ENCODE measurements at regions not wholly inside any gene's neighbourhood (a gene's known extent, or its start where the extent isn't known, plus 50 kb on each side); places are given as distances from the start of the nearest gene placed in this dataset.

- intact Hi-C loops (cut with micrococcal nuclease), result loop anchor here (5.0 kb wide), 1 partner anchor 1427 kb away; no protein-coding TSS in a partner anchor
- ChIA-PET CTCF (no interaction called here), POLR2A (no interaction called here), RAD21 (ENCODE audit: low non-redundant PET in 1 of 2, low total read pairs in 2 of 2, uncharacterized antibody in 2 of 2, unreplicated experiment in 2 of 2) (no interaction called here)
- no TSS peak for BruUV-seq (replicated peaks)
- no peak overlapping the region for H2AFZ ChIP-seq (ENCODE audit: low read depth, low read length, poor library complexity, severe bottlenecking)
- TF ChIP-seq EZH2phosphoT487 (IDR thresholded peaks at IDR 0.05; ENCODE audit: borderline replicate concordance) (no peak), POLR2A (IDR thresholded peaks at IDR 0.05; ENCODE audit: borderline replicate concordance, extremely low read depth, insufficient read depth, insufficient read length) (no peak), SP1 (IDR thresholded peaks at IDR 0.05; ENCODE audit: low read depth) (no peak), CTCF (IDR thresholded peaks at IDR 0.05 in 2 of 3, conservative IDR thresholded peaks at IDR 0.05 in 1 of 3; ENCODE audit: borderline replicate concordance in 1 of 3, insufficient read depth in 1 of 3, low read depth in 2 of 3, low read length in 2 of 3) (no peak), CBX3 (IDR thresholded peaks at IDR 0.05; ENCODE audit: low read depth) (no peak), POLR2AphosphoS5 (IDR thresholded peaks at IDR 0.05; ENCODE audit: low read depth, low read length) (no peak), ATF3 (IDR thresholded peaks at IDR 0.05) (no peak), ELF1 (IDR thresholded peaks at IDR 0.05; ENCODE audit: borderline replicate concordance, low read depth) (no peak), EGR1 (IDR thresholded peaks at IDR 0.05; ENCODE audit: low read depth) (no peak)
- H3K4me3 ChIP-seq (replicated peaks in 1 of 2; ENCODE audit: low read depth in 1 of 2, low read length in 2 of 2), result no peak overlapping the region
- H3K79me2 ChIP-seq (ENCODE audit: insufficient read depth, low read length), result no peaks in the 10 kb centered on the region
- no peak overlapping the region for H3K9ac ChIP-seq (ENCODE audit: low read length)
- no peak for ATAC-seq
- H3K27me3 ChIP-seq (ENCODE audit: insufficient read depth, low read length), result no peaks in the 10 kb centered on the region
- no peak overlapping the region for H3K27ac ChIP-seq (ENCODE audit: low read depth, low read length)
- H3K9me2 ChIP-seq (ENCODE audit: insufficient read depth), result no peaks in the 10 kb centered on the region
- no peaks in the 10 kb centered on the region for H4K20me1 ChIP-seq (ENCODE audit: insufficient read depth)
- no peaks in the 10 kb centered on the region for H3K36me3 ChIP-seq (ENCODE audit: control insufficient read depth in 1 of 2, insufficient read depth in 2 of 2, low read length in 2 of 2)
- DNase-seq (ENCODE audit: low read depth, low spot score), result no peak
- H3K9me3 ChIP-seq (ENCODE audit: control insufficient read depth in 1 of 2, insufficient read depth in 1 of 2, low read depth in 1 of 2, low read length in 2 of 2), result no peaks in the 10 kb centered on the region
- no peak overlapping the region for H3K4me2 ChIP-seq (ENCODE audit: low read length)
- no peaks in the 10 kb centered on the region for H3K4me1 ChIP-seq (ENCODE audit: control insufficient read depth in 1 of 2, insufficient read depth in 2 of 2, low read length in 2 of 2)
Observed at GRCh38 chr3:161555320-161555719, 58.7 kb downstream of the OTOL1 start.

GRCh38 chr3:161556533-161556932 is 59.9 kb downstream of the OTOL1 start:
- ChIA-PET RAD21 (ENCODE audit: low non-redundant PET in 1 of 2, low total read pairs in 2 of 2, uncharacterized antibody in 2 of 2, unreplicated experiment in 2 of 2) (no interaction called here), CTCF (no interaction called here), POLR2A (no interaction called here)
- DNase-seq (ENCODE audit: low read depth, low spot score) (no peak), ATAC-seq (no peak)
- no peak overlapping the region for H3K9ac ChIP-seq (ENCODE audit: low read length)
- no TSS peak for BruUV-seq (replicated peaks)
- H3K27ac ChIP-seq (ENCODE audit: low read depth, low read length), result no peak overlapping the region
- H3K36me3 ChIP-seq (ENCODE audit: control insufficient read depth in 1 of 2, insufficient read depth in 2 of 2, low read length in 2 of 2), result no peaks in the 10 kb centered on the region
- H4K20me1 ChIP-seq (ENCODE audit: insufficient read depth), result no peaks in the 10 kb centered on the region
- H3K4me3 ChIP-seq (replicated peaks in 1 of 2; ENCODE audit: low read depth in 1 of 2, low read length in 2 of 2), result no peak overlapping the region
- no peak overlapping the region for H3K4me2 ChIP-seq (ENCODE audit: low read length)
- H3K9me2 ChIP-seq (ENCODE audit: insufficient read depth), result no peaks in the 10 kb centered on the region
- no peaks in the 10 kb centered on the region for H3K4me1 ChIP-seq (ENCODE audit: control insufficient read depth in 1 of 2, insufficient read depth in 2 of 2, low read length in 2 of 2)
- no peak overlapping the region for H2AFZ ChIP-seq (ENCODE audit: low read depth, low read length, poor library complexity, severe bottlenecking)
- intact Hi-C loops (cut with micrococcal nuclease), result loop anchor here (5.0 kb wide), 1 partner anchor 1426 kb away; no protein-coding TSS in a partner anchor
- no peaks in the 10 kb centered on the region for H3K27me3 ChIP-seq (ENCODE audit: insufficient read depth, low read length)
- no peaks in the 10 kb centered on the region for H3K9me3 ChIP-seq (ENCODE audit: control insufficient read depth in 1 of 2, insufficient read depth in 1 of 2, low read depth in 1 of 2, low read length in 2 of 2)
- H3K79me2 ChIP-seq (ENCODE audit: insufficient read depth, low read length), result no peaks in the 10 kb centered on the region
- TF ChIP-seq EZH2phosphoT487 (IDR thresholded peaks at IDR 0.05; ENCODE audit: borderline replicate concordance) (no peak), EGR1 (IDR thresholded peaks at IDR 0.05; ENCODE audit: low read depth) (no peak), REST (IDR thresholded peaks at IDR 0.05; ENCODE audit: low read depth) (no peak), CTCF (IDR thresholded peaks at IDR 0.05 in 2 of 3, conservative IDR thresholded peaks at IDR 0.05 in 1 of 3; ENCODE audit: borderline replicate concordance in 1 of 3, insufficient read depth in 1 of 3, low read depth in 2 of 3, low read length in 2 of 3) (no peak), POLR2A (IDR thresholded peaks at IDR 0.05; ENCODE audit: borderline replicate concordance, extremely low read depth, insufficient read depth, insufficient read length) (no peak)

Measured in HCT116 (cell line).